D341Med (cell line): ENCODE measurements at regions not wholly inside any gene's neighbourhood (a gene's known extent, or its start where the extent isn't known, plus 50 kb on each side); places are given as distances from the start of the nearest gene placed in this dataset.
"Not testable (repeated sequence)": the region's sequence is repeated elsewhere in the genome, so short reads cannot be mapped to it uniquely, and the experiment has no call there.

Experiments used
- DNase-seq: peaks from one replicate; pipeline ENCODE4 v3.0.0; 2012; ENCODE audit warnings: low spot score

DNA sequence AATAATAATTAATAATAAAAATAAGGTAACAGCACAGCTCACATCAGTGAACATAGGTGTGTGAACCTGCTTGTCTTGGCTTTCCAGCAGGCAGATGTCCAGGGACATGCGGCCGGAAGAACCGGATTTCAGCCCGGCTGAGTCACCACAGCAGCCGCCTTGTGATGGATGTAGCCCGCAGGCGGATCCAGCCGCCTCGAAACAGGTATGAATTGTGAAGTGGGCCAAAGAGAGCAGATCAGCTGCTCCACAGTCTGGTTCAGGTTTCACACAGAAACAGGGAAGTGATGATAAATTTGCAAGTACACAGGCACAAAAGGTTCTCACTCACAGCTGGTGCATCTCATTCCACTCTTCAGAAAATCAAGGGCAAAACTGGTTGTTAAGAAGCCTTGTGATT is 55.1 kb downstream of the ID4 start:
- no peak for DNase-seq

DNA sequence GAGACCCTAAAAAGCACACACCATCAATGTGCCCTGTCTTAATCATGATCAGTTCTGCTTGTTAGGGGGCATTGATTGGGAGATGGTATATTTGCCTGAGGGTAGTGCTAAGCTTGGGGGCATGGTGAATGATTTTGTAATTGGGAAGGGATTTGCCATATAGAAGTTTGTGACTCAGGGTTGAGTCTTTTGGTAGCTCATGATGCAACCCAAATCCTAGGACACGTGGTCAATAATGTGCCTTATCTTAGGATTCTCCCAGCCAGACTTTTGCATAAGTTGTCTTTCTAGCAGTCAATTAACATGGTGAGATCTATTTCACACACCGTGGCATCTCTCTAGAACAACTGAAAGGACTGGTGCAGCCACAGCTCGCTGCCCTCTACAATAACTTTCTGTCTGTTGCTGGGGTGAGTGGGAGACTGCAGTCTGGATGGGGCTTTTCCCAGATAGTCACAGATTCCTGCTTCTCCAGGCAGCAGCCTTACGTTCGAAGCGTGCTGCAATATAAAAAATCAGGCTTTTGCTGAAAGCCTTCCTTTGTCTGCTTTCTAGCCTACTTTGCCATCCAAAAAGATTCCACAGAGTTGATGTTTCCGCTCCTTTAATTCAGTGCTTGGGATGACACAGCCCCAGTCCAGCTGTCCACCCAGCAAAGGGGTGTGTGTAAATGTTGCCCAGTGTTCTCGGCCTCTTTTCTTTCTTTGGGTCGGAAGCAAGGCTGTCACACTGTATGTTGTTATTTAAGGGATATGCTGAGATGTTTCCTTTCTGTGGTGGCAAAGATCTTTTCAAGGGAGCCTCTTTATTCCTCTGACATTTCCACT is 58.9 kb downstream of the ID4 start:
- DNase-seq = no peak

DNA sequence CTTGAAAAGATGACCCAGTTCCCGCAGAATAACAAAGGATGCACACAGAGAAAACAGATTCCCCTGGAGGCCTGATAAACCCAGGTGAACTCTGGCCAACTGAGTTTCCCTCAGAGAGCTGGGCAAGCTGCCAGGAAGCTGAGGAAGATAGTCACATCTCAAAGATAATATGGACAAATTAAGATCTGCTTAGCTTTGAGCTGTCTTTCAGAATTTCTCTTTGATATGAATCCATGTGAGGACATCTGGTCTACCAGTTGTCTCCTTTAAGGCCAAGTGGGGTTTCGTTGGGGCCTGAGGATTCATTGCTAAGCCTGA is 59.5 kb downstream of the ID4 start:
- DNase-seq = no peak

DNA sequence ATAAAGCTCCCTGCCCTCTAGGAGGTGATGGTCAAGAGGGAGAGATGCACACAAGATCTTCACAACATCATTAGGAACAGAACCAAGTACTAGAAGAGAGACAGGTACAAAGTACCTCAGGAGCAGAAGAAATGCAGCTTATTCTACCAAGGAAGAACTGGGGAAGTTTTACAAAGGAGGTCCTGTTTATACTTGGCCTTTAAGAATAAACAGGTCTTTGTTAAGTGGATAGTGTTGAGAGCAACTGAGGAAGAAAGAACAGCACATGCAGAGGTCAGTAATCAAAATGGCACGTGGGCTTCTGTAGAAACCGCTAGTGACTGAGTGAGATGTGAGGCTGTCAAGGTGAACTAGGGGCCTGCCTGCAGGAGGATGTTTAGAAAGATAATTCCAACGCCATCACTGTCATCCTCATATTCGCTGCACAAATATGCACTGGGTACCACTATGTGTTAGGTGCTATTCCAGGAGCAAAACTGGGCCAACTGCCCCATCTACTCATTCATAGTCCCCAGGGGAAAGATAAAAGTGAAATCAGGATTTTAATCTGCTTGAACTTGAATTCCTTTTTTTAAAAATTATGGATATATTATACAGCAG is 61.1 kb downstream of the ID4 start:
- DNase-seq = no peak

DNA sequence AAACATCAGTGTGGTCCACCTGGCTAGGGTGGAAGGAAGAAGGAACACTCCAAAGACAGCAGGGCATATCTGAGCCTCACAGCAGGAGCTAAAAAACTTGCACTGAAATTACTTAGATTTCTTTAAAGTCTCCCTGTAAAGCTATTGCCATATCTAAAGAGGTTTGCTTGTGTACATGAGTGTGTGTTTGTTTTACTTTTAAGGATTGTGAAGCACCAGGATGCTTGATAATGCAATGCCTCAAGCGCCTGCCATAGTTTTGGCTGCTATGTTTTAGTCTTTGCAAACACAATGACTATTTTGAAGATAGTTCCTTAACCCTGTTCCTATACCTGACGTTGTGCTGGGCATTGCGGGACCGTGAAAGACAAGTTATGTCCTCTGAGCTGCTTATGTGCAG is 65.0 kb downstream of the ID4 start:
- no peak for DNase-seq

DNA sequence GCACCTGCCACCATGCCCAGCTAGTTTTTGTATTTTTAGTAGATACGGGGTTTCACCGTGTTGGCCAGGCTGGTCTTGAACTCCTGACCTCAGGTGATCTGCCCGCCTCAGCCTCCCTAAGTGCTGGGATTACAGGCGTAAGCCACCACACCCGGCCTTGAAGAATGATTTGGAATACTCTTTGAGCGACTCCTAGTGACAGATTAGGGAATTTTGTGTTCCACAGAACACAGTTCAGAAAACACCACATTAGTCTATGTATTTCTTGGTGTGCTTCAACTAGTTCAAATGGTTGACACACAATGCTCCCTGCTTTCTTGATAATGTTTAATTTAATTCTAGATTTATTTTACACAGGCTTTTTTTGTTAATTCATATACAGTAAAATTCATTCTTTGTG is 67.2 kb downstream of the ID4 start:
- DNase-seq = not testable (repeated sequence)

DNA sequence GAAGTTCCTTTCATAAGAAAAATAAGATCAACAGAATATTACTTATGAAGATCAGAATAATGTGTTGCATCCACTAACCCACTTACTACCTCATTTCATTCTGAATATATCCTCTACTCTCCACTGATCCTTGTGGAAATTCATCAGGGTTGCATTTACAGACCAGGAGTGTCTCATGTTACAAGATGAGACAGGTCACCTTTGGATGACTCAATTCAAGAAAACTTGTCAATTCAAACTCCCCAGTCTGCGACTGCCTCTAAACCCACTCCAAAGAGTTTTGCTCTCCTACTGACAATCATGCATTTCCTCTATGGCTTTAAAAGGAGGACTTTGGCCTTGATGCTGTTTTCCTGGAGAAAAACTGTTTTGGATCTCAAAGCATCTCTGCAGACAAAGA is 68.4 kb downstream of the ID4 start:
- DNase-seq = no peak

DNA sequence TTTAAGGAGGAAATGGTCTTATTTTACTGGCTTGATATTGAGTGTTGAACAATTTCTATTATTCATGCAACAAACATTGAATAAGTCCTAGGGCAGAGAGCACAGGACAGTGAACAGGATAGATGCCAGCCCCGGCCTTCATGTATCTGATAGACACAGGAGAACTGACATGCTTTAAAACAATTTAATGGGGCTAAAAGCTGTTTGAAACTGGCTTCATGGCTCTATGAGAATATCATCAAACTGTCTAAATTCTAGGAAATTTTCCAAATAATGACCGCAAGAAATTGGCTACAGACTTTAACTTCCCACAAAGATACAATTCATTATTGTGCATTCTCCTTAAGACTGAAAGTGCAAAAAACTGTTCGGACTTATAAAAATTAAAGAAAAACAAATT is 69.0 kb downstream of the ID4 start:
- DNase-seq = no peak

DNA sequence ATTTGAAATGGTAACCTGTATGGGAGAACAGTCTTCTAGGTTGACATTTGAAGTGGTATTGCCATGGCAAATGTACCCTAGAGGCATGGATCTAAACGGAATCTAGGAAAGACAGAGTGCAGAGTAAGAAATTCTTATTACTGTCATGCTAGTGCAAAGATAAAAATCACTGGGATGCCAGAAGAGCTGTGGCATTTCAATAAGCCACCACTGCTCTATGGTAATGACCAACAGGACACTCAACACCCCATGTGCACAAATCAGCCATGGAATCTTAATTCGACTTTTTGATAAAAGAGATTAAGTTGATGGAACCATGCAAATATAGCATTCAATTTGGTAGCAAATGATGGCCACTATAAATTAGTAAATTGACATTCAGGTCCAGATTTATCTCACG is 74.1 kb downstream of the ID4 start:
- DNase-seq = no peak

DNA sequence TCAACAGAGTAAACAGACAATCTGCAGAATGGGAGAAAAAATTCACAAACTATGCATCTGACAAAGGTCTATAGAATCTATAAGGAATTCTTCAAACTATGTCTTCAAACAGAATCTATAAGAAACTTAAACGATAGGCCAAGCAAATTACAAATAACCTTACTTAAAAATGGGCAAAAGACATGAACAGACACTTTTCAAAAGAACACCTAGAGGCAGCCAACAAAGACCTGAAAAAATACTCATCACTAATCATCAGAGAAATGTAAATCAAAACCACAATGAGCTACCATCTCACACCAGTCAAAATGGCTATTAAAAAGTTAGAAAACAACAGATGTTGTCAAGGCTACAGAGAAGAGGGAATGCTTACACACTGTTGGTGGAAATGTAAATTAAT is 81.3 kb downstream of the ID4 start:
- DNase-seq = no peak

DNA sequence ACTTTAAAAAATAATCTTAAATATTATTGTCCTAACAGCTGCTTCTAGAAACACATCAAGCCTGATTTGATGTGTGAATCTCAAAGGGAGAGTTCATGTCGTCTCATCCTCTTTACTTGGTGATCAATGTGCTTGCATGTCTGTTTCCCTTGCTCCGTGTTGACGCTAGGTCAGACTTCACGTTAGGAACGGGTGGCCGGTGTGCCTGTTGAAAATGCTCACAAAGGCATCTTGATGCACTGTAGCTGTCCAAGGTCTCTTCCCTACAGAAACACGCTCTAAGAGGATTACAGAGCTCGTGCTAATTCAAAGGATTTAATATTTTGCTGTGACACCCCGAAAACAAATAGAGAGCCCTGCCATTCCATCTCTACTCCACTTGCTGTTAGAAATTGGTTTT is 84.6 kb downstream of the ID4 start:
- DNase-seq = peak; percentile 51

DNA sequence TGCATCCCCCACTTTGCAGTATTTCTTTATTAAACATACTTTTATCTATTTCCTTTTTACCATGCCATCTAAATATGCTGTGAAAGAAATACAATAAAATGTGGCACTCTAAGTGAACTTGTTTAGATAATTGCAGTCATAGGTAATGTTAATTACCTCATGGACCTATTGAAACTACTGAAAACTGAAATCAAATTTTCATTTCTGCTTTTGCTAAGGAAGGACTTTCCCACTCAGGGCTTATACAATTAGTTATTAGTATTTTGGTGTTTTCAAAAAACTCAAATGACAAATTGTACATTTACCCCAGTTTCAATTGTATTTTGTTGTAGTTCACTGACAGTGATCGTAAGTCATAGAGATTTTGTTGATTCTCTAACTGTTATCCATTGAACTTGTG is 88.4 kb downstream of the ID4 start:
- DNase-seq = no peak

DNA sequence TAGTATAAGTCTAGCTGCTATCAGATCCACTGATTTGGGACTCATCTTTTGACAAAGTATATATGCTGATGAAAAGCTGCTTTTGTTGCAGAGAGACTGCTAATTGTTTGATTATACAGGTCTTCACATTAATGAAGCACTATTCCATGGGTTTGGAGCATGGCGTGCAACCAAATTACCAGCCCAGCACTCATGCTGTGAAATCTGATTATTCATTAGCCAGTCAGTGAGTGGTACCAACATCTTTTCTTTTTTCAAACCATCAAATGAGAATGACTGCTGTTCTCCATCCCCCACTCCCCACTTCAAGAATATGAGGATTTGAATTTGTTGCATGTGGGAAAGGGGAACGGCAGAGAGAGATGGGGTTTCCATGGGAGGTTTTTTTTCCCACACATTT is 91.3 kb downstream of the ID4 start:
- no peak for DNase-seq

DNA sequence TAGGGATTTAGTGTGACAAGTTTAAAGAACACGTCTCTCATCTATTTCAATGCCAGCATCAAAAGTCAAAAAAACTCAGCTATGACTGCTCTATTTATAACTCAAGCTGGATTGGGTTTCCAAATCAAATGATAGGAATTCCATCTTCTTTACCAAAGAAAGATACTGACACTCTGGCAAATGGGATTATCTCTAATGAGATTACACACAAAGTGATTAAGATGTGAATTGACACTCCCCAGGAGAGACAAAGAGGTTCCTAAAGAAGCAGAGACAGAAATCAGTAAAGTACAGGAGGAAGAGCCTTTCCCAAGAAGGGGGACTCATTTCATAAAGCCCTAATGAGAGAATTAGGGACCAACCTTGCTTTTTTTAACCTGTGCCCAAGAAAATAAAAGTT is 92.1 kb downstream of the ID4 start:
- peak; percentile 31 for DNase-seq

DNA sequence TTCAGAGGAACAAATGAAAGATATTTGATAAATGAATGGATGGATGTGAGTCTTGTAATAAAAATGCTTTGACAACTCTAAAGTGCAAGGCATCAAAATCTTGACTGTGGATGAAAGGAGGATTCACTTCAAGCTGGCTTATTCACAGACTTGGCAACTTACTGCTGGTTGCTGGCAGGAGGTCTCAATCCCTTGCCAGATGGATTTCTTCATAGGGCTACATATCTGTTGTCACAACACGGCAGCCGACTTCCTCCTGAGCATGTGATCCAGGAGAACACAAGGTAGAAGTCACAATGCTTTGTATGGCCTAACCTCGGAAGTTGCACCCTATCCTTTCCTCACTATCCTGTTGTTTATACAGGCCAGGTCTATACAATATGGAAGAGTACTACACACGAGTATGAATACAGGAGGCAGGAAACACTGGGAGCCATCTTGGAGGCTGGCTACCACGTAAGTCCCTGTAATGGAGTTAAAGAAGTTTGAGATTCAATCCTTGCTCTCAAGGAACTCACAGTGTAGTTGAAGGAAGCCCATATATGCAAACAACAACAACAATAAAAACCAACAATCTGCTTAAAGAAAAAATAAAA is 97.9 kb downstream of the ID4 start:
- DNase-seq = no peak

DNA sequence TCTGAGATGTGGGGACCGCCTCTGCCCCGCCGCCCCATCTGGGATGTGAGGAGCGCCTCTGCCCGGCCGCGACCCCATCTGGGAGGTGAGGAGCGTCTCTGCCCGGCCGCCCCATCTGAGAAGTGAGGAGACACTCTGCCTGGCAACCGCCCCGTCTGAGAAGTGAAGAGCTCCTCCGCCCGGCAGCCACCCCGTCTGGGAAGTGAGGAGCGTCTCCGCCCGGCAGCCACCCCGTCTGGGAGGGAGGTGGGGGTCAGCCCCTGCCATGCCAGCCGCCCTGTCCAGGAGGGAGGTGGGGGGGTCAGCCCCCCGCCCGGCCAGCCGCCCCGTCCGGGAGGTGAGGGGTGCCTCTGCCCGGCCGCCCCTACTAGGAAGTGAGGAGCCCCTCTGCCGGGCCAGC is 102.2 kb downstream of the ID4 start:
- DNase-seq = not testable (repeated sequence)

DNA sequence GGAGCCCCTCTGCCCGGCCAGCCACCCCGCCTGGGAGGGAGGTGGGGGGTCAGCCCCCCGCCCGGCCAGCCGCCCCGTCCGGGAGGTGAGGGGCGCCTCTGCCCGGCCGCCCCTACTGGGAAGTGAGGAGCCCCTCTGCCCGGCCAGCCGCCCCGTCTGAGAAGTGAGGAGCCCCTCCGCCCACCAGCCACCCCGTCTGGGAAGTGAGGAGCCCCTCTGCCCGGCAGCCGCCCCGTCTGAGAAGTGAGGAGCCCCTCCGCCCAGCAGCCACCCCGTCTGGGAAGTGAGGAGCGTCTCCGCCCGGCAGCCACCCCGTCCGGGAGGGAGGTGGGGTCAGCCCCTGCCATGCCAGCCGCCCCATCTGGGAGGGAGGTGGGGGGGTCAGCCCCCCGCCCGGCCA is 102.8 kb downstream of the ID4 start:
- DNase-seq = not testable (repeated sequence)

DNA sequence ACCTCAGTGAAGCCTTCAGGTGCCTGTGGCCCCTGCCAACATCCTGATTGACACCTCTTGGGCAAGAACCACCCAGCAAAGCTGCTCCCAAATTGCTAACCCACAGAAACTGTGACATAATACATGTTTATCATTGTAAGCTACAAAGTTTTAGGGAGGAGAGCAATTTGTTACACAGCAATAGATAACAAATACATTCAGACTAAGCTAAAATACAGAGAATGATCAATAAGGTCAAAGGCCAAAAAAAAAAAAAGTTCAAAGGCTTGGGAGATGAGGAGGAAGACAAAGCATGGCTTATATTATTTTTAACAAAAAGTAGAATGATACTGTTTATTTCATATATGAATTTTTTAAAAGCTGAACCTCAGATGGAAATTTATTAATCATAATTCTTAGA is 105.9 kb downstream of the ID4 start:
- no peak for DNase-seq

DNA sequence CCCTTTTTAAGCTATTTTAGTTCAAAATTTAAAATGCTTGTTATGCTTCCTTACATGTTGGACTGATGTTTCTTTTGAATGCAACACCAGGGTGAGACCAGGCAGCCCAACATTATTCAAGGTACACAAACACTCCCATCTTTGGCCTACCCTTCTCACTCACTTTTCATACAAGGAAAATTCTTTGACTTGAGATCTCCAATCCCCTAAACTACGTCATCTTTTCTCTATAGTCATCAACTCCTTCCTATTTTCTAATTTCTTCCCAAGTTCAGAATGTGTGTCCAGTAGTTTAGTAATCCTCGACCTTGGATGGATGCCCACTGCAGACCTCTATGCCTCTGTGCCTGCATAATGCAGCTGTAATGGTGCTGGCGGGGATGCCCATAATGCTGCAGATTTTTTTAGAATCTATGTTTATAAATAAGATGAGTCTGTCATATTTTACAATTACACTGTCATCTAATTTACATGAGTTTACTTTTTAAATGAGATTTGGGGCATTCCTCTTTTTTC is 108.7 kb downstream of the ID4 start:
- no peak for DNase-seq

DNA sequence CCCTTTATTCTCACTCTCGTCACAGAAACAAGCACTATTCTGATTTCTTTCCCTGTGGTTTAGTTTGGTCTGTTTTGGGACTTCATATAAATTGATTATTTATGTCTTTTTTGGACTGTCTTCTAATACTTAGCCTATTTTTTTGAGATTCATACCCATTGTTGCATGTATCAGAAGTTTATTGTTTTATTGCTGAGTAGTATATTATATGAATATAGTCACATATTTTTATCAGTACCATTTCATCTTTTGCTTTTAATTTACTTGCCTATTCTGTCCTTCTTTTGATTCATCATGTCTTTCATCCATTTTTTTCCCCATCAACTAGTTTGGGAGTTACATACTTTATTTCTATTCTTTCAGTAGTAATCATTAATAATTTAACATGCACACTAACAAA is 112.0 kb downstream of the ID4 start:
- no peak for DNase-seq

DNA sequence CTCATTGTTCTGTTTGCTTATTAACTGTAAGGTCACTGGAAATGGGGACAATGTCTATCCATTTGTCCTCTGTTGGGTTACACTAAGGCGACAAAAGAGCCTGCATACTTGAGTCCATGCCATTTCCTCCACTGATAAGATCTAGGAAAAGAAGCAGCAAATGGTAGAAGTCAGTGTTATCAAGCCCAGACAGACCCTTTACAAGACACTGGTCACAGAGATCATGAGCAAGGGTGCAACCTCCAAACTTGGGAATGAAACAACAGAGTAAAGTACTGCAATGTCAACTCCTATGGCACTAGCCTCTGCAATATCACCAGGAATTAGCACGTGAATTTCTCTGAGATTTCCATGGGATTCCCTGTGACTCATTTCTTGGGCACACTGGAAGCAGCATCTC is 126.9 kb downstream of the ID4 start:
- DNase-seq = no peak

DNA sequence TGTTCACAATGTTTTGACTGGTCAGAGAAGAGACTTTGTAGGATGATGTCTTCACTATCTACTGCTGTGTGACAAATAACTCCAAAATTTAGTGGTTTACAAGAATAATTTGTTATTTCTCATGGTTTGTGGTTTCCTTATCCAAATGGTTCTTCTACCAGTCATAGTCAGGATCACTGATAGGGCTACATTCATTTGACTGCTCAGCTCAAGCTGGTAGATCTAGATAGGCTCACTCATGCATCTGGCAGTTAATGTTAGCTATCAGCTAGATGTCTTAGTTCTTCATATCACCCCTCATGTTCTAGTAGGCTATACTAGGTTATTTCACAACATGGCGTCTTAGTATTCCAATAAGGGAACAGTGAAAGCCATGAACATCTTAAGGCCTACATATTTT is 131.0 kb downstream of the ID4 start:
- DNase-seq = no peak

DNA sequence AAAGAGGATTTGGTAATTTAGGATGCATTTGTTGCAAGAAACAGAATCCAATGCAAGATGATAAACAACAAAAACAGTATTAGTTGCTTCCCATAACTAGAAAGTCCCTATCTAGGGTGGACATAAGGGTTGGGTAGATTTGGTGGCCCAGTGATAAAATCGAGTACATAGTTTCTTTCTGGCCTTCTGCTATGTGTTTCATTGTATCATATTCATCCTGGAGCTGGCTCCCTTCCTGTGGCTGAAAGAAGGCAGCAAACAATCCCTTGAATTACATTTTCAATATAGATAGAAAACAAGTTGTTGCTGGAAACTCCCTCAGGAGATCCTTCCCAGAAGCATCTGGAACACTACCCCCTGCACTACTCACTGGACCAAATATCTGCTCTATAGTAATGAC is 135.1 kb downstream of the ID4 start:
- DNase-seq = no peak
